Heart left ventricle (tissue), 16 donors: ENCODE measurements at regions not wholly inside any gene's neighbourhood (a gene's known extent, or its start where the extent isn't known, plus 50 kb on each side); places are given as distances from the start of the nearest gene placed in this dataset.

ENCODE experiments used
- ATAC-seq, 4 donors: fragments of 200-7000 bp; cut with Tn5 transposase; one replicate each; pipeline ENCODE4 v1.9.1; 2020 to 2022; ENCODE audit warnings: moderate library complexity in 4 of 4, mild to moderate bottlenecking in 3 of 4, moderate number of reproducible peaks in 1 of 4
- DNase-seq, 5 donors: peaks; one replicate each; pipeline ENCODE4 v3.0.0-alpha.2; 2020
- H3K27ac ChIP-seq, 12 donors: fragments of 200-600 bp; sonication (generic) in 4 of 12; one replicate each; pipeline versions ENCODE4 v1.5.0 to v1.8.0; 2016 to 2022; ENCODE audit warnings: mild to moderate bottlenecking in 2 of 12
- H3K27me3 ChIP-seq, 9 donors: fragments of 200-600 bp; sonication (generic) in 2 of 9; one replicate each; pipeline versions ENCODE4 v1.5.1 to v1.8.0; 2016 to 2022; ENCODE audit warnings: mild to moderate bottlenecking in 3 of 9
- H3K36me3 ChIP-seq, 9 donors: fragments of 200-600 bp; sonication (generic) in 2 of 9; one replicate each; pipeline versions ENCODE4 v1.5.0 to v1.8.0; 2018 to 2022; ENCODE audit warnings: mild to moderate bottlenecking in 2 of 9
- H3K4me1 ChIP-seq, 12 donors: fragments of 200-600 bp; sonication (generic) in 4 of 12; one replicate each; pipeline versions ENCODE4 v1.5.0 to v1.8.0; 2016 to 2022; ENCODE audit warnings: mild to moderate bottlenecking in 3 of 12
- H3K4me3 ChIP-seq, 12 donors: fragments of 200-600 bp; sonication (generic) in 4 of 12; one replicate each; pipeline versions ENCODE4 v1.5.0 to v1.8.0; 2017 to 2022; ENCODE audit warnings: mild to moderate bottlenecking in 9 of 12, moderate library complexity in 4 of 12
- H3K9me3 ChIP-seq, 12 donors: fragments of 200-600 bp; sonication (generic) in 4 of 12; one replicate each; pipeline versions ENCODE4 v1.5.0 to v1.8.0; 2016 to 2022; ENCODE audit warnings: mild to moderate bottlenecking in 1 of 12
- POLR2A ChIP-seq, 2 donors: fragments of 450-650 bp; IDR thresholded peaks; one replicate each; pipeline ENCODE4 v1.6.1; 2017; ENCODE audit warnings: antibody characterized with exemption in 2 of 2, mild to moderate bottlenecking in 2 of 2, moderate library complexity in 2 of 2
- WGBS, 4 donors: extraction: QIAGEN DNeasy Blood & Tissue Kit in 2 of 4; methylation state at CpG; one replicate each; pipeline versions ENCODE4 v1.1.5 to v1.1.7; 2013 to 2018; 5-methylcytosine and 5-hydroxymethylcytosine counted together
- intact Hi-C, 10 donors: fragments of 100-400 bp; cut with DNase I; formaldehyde crosslinking; loops; one replicate each; pipeline versions ENCODE4 v1.11.1 to v1.14.2; 2022
- TF ChIP-seq, protein P1 (sequence below), 12 donors: fragments of 200-600 bp; sonication (generic) in 4 of 12; IDR thresholded peaks; one replicate each; pipeline versions ENCODE4 v1.5.0 to v1.8.0; 2018 to 2022; ENCODE audit warnings: antibody characterized with exemption in 12 of 12, mild to moderate bottlenecking in 5 of 12
- donor health status: ischemic (EF 13 %, LVEDD 7.1; RV severe dilation, severe dysfunction).
- donor health status: healthy with polysubstance abuse.
- donor health status: DM: no; HTN: yes; CAD: no.
- donor health status: DM: no; HTN: no; CAD: no.
- donor health status: ischemic (EF 25% LVEDD 6.9; RV normal size, moderate dysfunction).
- donor health status: ischemic (EF 25% LVEDD 5.7; RV mildly dilated, moderate dysfunction).
- donor health status: healthy.
- donor health status: DM: yes; HTN: yes; CAD: no.
- donor health status: ischemic (EF 35%, LVEDD 5.7; RV mildly dilated, moderate dysfunction).
- donor health status: nonischemic (EF 11% LVEDD 7.7; RV severe dilation, severe dysfunction).
- donor health status: DM: yes; HTN: yes; CAD: no.
- donor health status: PGD.
- donor health status: ischemic (EF 29% LVEDD 5.4; RV normal size, mild dysfunction).
- donor health status: nonischemic (EF 23%, LVEDD 6.1; RV moderate dilation, normal function).

DNA sequence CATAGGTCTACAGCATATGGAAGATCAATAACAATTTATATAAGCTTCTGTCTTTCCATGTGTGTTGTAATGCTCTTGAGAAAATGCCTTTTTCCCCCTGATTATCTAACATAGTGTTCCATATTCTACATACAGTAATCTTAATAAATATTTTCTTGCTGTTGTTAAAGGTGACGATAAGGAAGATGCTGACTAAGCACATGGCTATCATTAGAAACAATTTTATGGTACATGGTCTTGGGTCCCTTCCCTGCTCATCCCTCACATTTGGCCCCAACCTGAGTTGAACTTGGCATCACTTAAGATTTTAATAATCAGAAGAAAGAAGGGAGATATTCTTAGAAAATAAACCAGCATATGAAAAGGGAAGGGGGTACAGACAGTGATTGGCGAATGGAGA is 382.1 kb upstream of the CDH20 start:
- WGBS, 4 donors: 93 to 99% (median 95%) methylated on average over 2 of the region's 2 CpGs
- no peaks in the 10 kb centered on the region for H3K9me3 ChIP-seq

GRCh38 chr18:60962625-60963024 is 370.6 kb upstream of the CDH20 start:
- intact Hi-C loops: no loop called here
- peaks cover 0 to 1% (median 0%) of the 10 kb centered on the region in 12 donors for H3K9me3 ChIP-seq
- H3K4me1 ChIP-seq: peaks cover 0 to 9% (median 0%) of the 10 kb centered on the region in 12 donors
- H3K4me3 ChIP-seq: no peak overlapping the region
- H3K27ac ChIP-seq: no peak overlapping the region
- H3K27me3 ChIP-seq: no peaks in the 10 kb centered on the region
- H3K36me3 ChIP-seq: no peaks in the 10 kb centered on the region
- WGBS, 4 donors: 72 to 81% (median 77%) methylated on average over 2 of the region's 2 CpGs
- no peak for TF ChIP-seq POLR2A (IDR thresholded peaks at IDR 0.05)
- TF ChIP-seq, protein P1, sequence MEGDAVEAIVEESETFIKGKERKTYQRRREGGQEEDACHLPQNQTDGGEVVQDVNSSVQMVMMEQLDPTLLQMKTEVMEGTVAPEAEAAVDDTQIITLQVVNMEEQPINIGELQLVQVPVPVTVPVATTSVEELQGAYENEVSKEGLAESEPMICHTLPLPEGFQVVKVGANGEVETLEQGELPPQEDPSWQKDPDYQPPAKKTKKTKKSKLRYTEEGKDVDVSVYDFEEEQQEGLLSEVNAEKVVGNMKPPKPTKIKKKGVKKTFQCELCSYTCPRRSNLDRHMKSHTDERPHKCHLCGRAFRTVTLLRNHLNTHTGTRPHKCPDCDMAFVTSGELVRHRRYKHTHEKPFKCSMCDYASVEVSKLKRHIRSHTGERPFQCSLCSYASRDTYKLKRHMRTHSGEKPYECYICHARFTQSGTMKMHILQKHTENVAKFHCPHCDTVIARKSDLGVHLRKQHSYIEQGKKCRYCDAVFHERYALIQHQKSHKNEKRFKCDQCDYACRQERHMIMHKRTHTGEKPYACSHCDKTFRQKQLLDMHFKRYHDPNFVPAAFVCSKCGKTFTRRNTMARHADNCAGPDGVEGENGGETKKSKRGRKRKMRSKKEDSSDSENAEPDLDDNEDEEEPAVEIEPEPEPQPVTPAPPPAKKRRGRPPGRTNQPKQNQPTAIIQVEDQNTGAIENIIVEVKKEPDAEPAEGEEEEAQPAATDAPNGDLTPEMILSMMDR (IDR thresholded peaks at IDR 0.05): no peak
- no peak for DNase-seq
- ATAC-seq: peak; percentile 55 to 87 (median 74)

More for the DNA sequence above, 382.1 kb upstream of the CDH20 start:
- DNase-seq (no peak), ATAC-seq (no peak)
- no peaks in the 10 kb centered on the region for H3K4me1 ChIP-seq
- H3K27me3 ChIP-seq: no peaks in the 10 kb centered on the region
- intact Hi-C loops: no loop called here
- no peak overlapping the region for H3K27ac ChIP-seq
- no peaks in the 10 kb centered on the region for H3K36me3 ChIP-seq
- H3K4me3 ChIP-seq: no peak overlapping the region
- TF ChIP-seq, protein P1 (IDR thresholded peaks at IDR 0.05): no peak
- no peak for TF ChIP-seq POLR2A (IDR thresholded peaks at IDR 0.05)

DNA sequence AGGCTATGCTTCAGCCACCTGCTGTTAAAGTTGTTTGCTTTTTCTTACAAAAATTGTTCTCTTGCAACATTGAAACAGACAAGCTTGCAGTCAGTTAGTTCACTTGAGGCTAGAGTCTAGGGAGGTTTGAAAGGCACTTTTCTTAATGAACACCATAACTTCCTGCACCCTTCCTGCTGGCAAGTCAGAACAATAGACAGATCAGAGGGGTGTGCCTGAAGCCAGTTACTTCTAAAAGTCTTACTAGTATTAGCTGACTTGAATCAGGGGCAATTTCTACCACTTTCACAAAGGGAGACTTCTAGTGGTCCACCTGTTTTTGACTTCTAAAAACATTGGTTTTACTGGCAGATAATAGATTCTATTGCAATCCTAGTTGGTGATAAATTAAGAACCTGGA is 367.4 kb upstream of the CDH20 start:
- ATAC-seq (no peak), DNase-seq (no peak)
- Histone ChIP-seq H3K27me3 (no peaks in the 10 kb centered on the region), H3K9me3 (peaks cover 0 to 4% (median 0%) of the 10 kb centered on the region in 12 donors), H3K4me1 (peaks cover 0 to 9% (median 0%) of the 10 kb centered on the region in 12 donors), H3K36me3 (no peaks in the 10 kb centered on the region), H3K27ac (no peak overlapping the region), H3K4me3 (no peak overlapping the region)
- intact Hi-C loops: no loop called here
- TF ChIP-seq POLR2A (IDR thresholded peaks at IDR 0.05): no peak
- TF ChIP-seq, protein P1 (IDR thresholded peaks at IDR 0.05): no peak

DNA sequence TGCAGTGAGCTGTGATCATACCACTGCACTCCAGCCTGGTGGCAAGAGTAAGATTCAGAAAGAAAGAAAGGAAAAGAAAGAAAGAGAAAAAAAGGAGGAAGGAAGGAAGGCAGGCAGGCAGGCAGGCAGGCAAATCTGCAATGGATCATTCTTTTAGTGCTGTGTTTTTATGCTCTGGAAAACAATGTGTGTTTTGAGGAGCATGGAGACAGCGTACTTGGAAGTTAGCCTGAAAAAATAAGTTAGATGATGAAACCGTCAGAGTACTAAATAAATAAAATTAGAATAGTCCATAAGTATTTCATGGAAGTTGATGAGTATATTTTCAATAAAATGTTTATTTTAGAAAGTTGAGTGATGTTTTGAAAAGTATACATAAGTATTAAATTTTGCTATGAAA is 366.4 kb upstream of the CDH20 start:
- ATAC-seq: no peak
- no peaks in the 10 kb centered on the region for H3K36me3 ChIP-seq
- H3K27me3 ChIP-seq: no peaks in the 10 kb centered on the region
- H3K9me3 ChIP-seq: peaks cover 0 to 4% (median 0%) of the 10 kb centered on the region in 12 donors
- TF ChIP-seq, protein P1 (IDR thresholded peaks at IDR 0.05): no peak
- TF ChIP-seq POLR2A (IDR thresholded peaks at IDR 0.05): no peak
- H3K4me1 ChIP-seq: peaks cover 0 to 9% (median 0%) of the 10 kb centered on the region in 12 donors
- H3K4me3 ChIP-seq: no peak overlapping the region
- 50 to 74% (median 64%) methylated on average over 2 of the region's 2 CpGs for WGBS, 4 donors
- intact Hi-C loops: no loop called here
- no peak for DNase-seq
- no peak overlapping the region for H3K27ac ChIP-seq
